ENCODE measurements at regions not wholly inside any gene's neighbourhood (a gene's known extent, or its start where the extent isn't known, plus 50 kb on each side); places are given as distances from the start of the nearest gene placed in this dataset.

DNA sequence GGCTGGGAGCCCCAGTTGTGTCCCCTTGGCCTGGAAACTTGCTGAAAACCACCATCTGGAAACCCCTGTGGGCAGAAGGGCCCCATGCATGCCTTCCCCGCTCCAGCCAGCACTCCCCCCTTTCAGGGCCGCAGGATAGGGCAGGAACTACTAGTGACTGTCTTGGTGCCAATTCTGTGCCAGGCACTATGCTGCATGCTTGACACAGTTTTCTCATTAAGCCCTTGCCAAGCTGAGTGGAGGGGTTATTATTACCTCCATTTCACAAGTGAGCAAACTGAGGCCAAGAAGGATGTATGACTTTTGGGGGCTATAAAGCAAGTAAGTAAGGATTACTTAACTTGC is 73.6 kb upstream of the PJA1 start:
- Histone ChIP-seq H3K4me3 (replicated peaks in 1 of 3; ENCODE audit: insufficient read depth in 1 of 3, low read depth in 2 of 3, low read length in 3 of 3) (no peak overlapping the region), H3K9me3 (ENCODE audit: low read length) (no peaks in the 10 kb centered on the region), H3K79me2 (ENCODE audit: insufficient read depth, low read length) (no peaks in the 10 kb centered on the region), H3K36me3 (replicated peaks in 1 of 2; ENCODE audit: control insufficient read depth in 1 of 2, insufficient read depth in 2 of 2, low read length in 2 of 2) (no peaks in the 10 kb centered on the region), H3K4me2 (ENCODE audit: low read depth, low read length) (no peak overlapping the region), H3K27ac (ENCODE audit: extremely low read length, insufficient read depth, low read length) (no peak overlapping the region), H4K20me1 (ENCODE audit: insufficient read depth, low read length) (no peaks in the 10 kb centered on the region), H3K27me3 (ENCODE audit: control insufficient read depth in 1 of 2, insufficient read depth in 2 of 2, low read length in 2 of 2) (no peaks in the 10 kb centered on the region), H3K9ac (ENCODE audit: insufficient read depth, low read depth, low read length) (no peak overlapping the region), H2AFZ (ENCODE audit: low read length) (no peak overlapping the region), H3K4me1 (ENCODE audit: insufficient read depth, low read length) (no peaks in the 10 kb centered on the region)
- no CpG with 5 or more reads among the region's 2 CpGs for WGBS (ENCODE audit: low lambda C conversion rate)
- DNase-seq (ENCODE audit: low spot score) (no peak), FAIRE-seq (no peak), ATAC-seq (no peak)
- intact Hi-C loops (cut with micrococcal nuclease; ENCODE audit: unreplicated experiment) (no loop called here), in situ Hi-C loops (cut with HindIII; ENCODE audit: extremely low pct_ligation_motif_present, low pct_unique_long_range_greater_than_20kb) (no loop called here)
- ChIA-PET POLR2A (no interaction called here), CTCF (ENCODE audit: low intra/inter-chr PET ratio, low total read pairs) (no interaction called here)
- TF ChIP-seq HMGA1 (CRISPR knock-in tag; conservative IDR thresholded peaks at IDR 0.05) (no peak), EED (CRISPR knock-in tag; IDR thresholded peaks at IDR 0.05) (no peak), RAD51 (IDR thresholded peaks at IDR 0.05; ENCODE audit: borderline replicate concordance) (no peak), ZBTB21 (CRISPR knock-in tag; IDR thresholded peaks at IDR 0.05) (no peak), ZNF790 (CRISPR knock-in tag; IDR thresholded peaks at IDR 0.05; ENCODE audit: borderline replicate concordance) (no peak), KMT2B (CRISPR knock-in tag; IDR thresholded peaks at IDR 0.05) (no peak), MTA3 (CRISPR knock-in tag; IDR thresholded peaks at IDR 0.05) (no peak), ATF7-NPFF (CRISPR knock-in tag; IDR thresholded peaks at IDR 0.05; ENCODE audit: low read depth) (no peak), RXRB (CRISPR knock-in tag; IDR thresholded peaks at IDR 0.05; ENCODE audit: borderline replicate concordance) (no peak)
- TF ChIP-seq, protein P1, sequence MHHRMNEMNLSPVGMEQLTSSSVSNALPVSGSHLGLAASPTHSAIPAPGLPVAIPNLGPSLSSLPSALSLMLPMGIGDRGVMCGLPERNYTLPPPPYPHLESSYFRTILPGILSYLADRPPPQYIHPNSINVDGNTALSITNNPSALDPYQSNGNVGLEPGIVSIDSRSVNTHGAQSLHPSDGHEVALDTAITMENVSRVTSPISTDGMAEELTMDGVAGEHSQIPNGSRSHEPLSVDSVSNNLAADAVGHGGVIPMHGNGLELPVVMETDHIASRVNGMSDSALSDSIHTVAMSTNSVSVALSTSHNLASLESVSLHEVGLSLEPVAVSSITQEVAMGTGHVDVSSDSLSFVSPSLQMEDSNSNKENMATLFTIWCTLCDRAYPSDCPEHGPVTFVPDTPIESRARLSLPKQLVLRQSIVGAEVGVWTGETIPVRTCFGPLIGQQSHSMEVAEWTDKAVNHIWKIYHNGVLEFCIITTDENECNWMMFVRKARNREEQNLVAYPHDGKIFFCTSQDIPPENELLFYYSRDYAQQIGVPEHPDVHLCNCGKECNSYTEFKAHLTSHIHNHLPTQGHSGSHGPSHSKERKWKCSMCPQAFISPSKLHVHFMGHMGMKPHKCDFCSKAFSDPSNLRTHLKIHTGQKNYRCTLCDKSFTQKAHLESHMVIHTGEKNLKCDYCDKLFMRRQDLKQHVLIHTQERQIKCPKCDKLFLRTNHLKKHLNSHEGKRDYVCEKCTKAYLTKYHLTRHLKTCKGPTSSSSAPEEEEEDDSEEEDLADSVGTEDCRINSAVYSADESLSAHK (CRISPR knock-in tag; IDR thresholded peaks at IDR 0.05; ENCODE audit: borderline replicate concordance) = no peak
- TF ChIP-seq, protein P2, sequence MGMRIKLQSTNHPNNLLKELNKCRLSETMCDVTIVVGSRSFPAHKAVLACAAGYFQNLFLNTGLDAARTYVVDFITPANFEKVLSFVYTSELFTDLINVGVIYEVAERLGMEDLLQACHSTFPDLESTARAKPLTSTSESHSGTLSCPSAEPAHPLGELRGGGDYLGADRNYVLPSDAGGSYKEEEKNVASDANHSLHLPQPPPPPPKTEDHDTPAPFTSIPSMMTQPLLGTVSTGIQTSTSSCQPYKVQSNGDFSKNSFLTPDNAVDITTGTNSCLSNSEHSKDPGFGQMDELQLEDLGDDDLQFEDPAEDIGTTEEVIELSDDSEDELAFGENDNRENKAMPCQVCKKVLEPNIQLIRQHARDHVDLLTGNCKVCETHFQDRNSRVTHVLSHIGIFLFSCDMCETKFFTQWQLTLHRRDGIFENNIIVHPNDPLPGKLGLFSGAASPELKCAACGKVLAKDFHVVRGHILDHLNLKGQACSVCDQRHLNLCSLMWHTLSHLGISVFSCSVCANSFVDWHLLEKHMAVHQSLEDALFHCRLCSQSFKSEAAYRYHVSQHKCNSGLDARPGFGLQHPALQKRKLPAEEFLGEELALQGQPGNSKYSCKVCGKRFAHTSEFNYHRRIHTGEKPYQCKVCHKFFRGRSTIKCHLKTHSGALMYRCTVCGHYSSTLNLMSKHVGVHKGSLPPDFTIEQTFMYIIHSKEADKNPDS (CRISPR knock-in tag; IDR thresholded peaks at IDR 0.05) = no peak
- no TSS peak for BruUV-seq (replicated peaks)

Data from HepG2 (cell line).